IMR-90 (cell line): ENCODE measurements at regions not wholly inside any gene's neighbourhood (a gene's known extent, or its start where the extent isn't known, plus 50 kb on each side); places are given as distances from the start of the nearest gene placed in this dataset.
"Not testable (repeated sequence)": the region's sequence is repeated elsewhere in the genome, so short reads cannot be mapped to it uniquely, and the experiment has no call there.

ENCODE experiments used
- ATAC-seq: fragments of 200-7000 bp; cut with Tn5 transposase; 2 replicates; pipeline ENCODE4 v1.9.1; 2020; ENCODE audit warnings: low read depth, mild to moderate bottlenecking, moderate library complexity
- BruUV-seq: library from RNA; stranded (reverse); fragments of 400-500 nt; replicated peaks from 2 replicates; lab custom pipeline; 2021; lab: Mats Ljungman, UMichigan
- CTCF ChIA-PET: fragments of 300-600 bp; formaldehyde crosslinking; extraction: SDS; loops from one replicate; lab custom pipeline; 2021; ENCODE audit warnings: antibody characterized with exemption; lab: Yijun Ruan, JAX
- POLR2A ChIA-PET: fragments of 300-600 bp; sonication (Branson Sonifier 250); formaldehyde crosslinking; loops from one replicate; lab custom pipeline; 2022; ENCODE audit warnings: antibody characterized with exemption; ENCODE audit not compliant: unreplicated experiment; lab: Charles Lee
- DNase-seq: peaks from one replicate; pipeline ENCODE4 v3.0.0; 2013
- H2AFZ ChIP-seq: replicated peaks from 2 replicates; pipeline ENCODE3; 2013; ENCODE audit warnings: low read length, mild to moderate bottlenecking; ENCODE audit not compliant: poor library complexity
- H2AK5ac ChIP-seq: 2 replicates; pipeline ENCODE4 v1.6.1; 2013; ENCODE audit warnings: low read depth, low read length, inconsistent platforms
- H2AK9ac ChIP-seq: replicated peaks from 2 replicates; pipeline ENCODE3; 2013; ENCODE audit warnings: mild to moderate bottlenecking, low read depth, low read length, moderate library complexity; ENCODE audit not compliant: poor library complexity
- H2BK120ac ChIP-seq: 2 replicates; pipeline ENCODE4 v1.6.1; 2013; ENCODE audit warnings: low read depth, low read length, inconsistent platforms
- H2BK15ac ChIP-seq: 3 replicates; pipeline ENCODE4 v1.6.1; 2013; ENCODE audit warnings: low read depth, low read length, inconsistent platforms
- H2BK20ac ChIP-seq: 2 replicates; pipeline ENCODE4 v1.6.1; 2013; ENCODE audit warnings: low read depth, mild to moderate bottlenecking, inconsistent platforms, low read length, moderate library complexity
- H2BK5ac ChIP-seq: 2 replicates; pipeline ENCODE4 v1.6.1; 2013; ENCODE audit warnings: mild to moderate bottlenecking, low read depth, low read length, inconsistent platforms; ENCODE audit not compliant: poor library complexity, severe bottlenecking
- H3K14ac ChIP-seq: replicated peaks from 2 replicates; pipeline ENCODE4 v1.6.1; 2013; ENCODE audit warnings: low read depth, low read length, inconsistent platforms
- H3K18ac ChIP-seq: 2 replicates; pipeline ENCODE4 v1.6.1; 2013; ENCODE audit warnings: low read depth, low read length, control low read depth
- H3K23ac ChIP-seq: 2 replicates; pipeline ENCODE4 v1.6.1; 2013; ENCODE audit warnings: low read depth, low read length, inconsistent platforms
- H3K27ac ChIP-seq: 2 replicates; pipeline ENCODE4 v1.5.1; 2013; ENCODE audit warnings: mild to moderate bottlenecking, control low read depth, low read length; ENCODE audit not compliant: insufficient read depth
- H3K27me3 ChIP-seq: 2 replicates; pipeline ENCODE4 v1.6.1; 2013; ENCODE audit warnings: low read length; ENCODE audit not compliant: control insufficient read depth, insufficient read depth
- H3K36me3 ChIP-seq: 2 replicates; pipeline ENCODE4 v1.6.1; 2013; ENCODE audit warnings: low read length, mixed read lengths; ENCODE audit not compliant: control insufficient read depth, insufficient read depth
- H3K4ac ChIP-seq: 2 replicates; pipeline ENCODE4 v1.6.1; 2013; ENCODE audit warnings: low read depth, low read length, inconsistent platforms
- H3K4me1 ChIP-seq: 2 replicates; pipeline ENCODE4 v1.6.1; 2013; ENCODE audit warnings: low read length, mixed read lengths; ENCODE audit not compliant: control insufficient read depth, insufficient read depth
- H3K4me2 ChIP-seq: 2 replicates; pipeline ENCODE4 v1.6.1; 2013; ENCODE audit warnings: low read depth, mild to moderate bottlenecking, control low read depth, low read length, moderate library complexity
- H3K4me3 ChIP-seq: 2 replicates; pipeline ENCODE4 v1.5.1; 2013; ENCODE audit warnings: low read depth, mild to moderate bottlenecking, control low read depth, low read length, moderate library complexity; ENCODE audit not compliant: insufficient read depth
- H3K56ac ChIP-seq: 2 replicates; pipeline ENCODE4 v1.6.1; 2013; ENCODE audit warnings: low read length, inconsistent platforms; ENCODE audit not compliant: insufficient read depth; ENCODE audit errors: extremely low read depth
- H3K79me1 ChIP-seq, 2 experiments: 2 replicates each; pipeline ENCODE4 v1.6.1; 2013; ENCODE audit warnings: low read length in 2 of 2, inconsistent platforms in 1 of 2, low read depth in 1 of 2
- H3K9ac ChIP-seq: 2 replicates; pipeline ENCODE4 v1.6.1; 2013; ENCODE audit warnings: low read depth, low read length, control low read depth
- H3K9me1 ChIP-seq: 2 replicates; pipeline ENCODE4 v1.6.1; 2013; ENCODE audit warnings: low read length, inconsistent platforms; ENCODE audit not compliant: insufficient read depth
- H3K9me3 ChIP-seq: 2 replicates; pipeline ENCODE4 v1.6.1; 2013; ENCODE audit warnings: low read length; ENCODE audit not compliant: control insufficient read depth, insufficient read depth
- H4K20me1 ChIP-seq: 2 replicates; pipeline ENCODE4 v1.6.1; 2013; ENCODE audit warnings: low read length, inconsistent platforms; ENCODE audit not compliant: insufficient read depth
- H4K5ac ChIP-seq: 2 replicates; pipeline ENCODE4 v1.6.1; 2013; ENCODE audit warnings: mild to moderate bottlenecking, low read depth, low read length, control low read depth
- H4K8ac ChIP-seq, 2 experiments: 2 replicates each; pipeline ENCODE4 v1.6.1; 2013; ENCODE audit warnings: low read depth in 2 of 2, low read length in 2 of 2, control low read depth in 1 of 2, inconsistent platforms in 1 of 2
- H4K91ac ChIP-seq: 2 replicates; pipeline ENCODE4 v1.6.1; 2013; ENCODE audit warnings: low read depth, low read length, inconsistent platforms; ENCODE audit not compliant: insufficient read depth
- WGBS, 2 experiments: methylation state at CpG; one replicate each; pipeline versions ENCODE4 v1.1.5 to v1.1.7; 2013; ENCODE audit warnings: missing lambda C conversion rate in 2 of 2; ENCODE audit not compliant: insufficient read length in 1 of 2; ENCODE audit errors: extremely low coverage in 2 of 2; 5-methylcytosine and 5-hydroxymethylcytosine counted together
- dilution Hi-C: fragments of 300-500 bp; cut with HindIII; formaldehyde crosslinking; loops from one replicate; pipeline ENCODE4 v1.14.3; 2018; ENCODE audit warnings: low sequenced_read_pairs; ENCODE audit not compliant: unreplicated experiment
- in situ Hi-C: fragments of 300-500 bp; cut with MboI; formaldehyde crosslinking; loops from 3 replicates; pipeline ENCODE4 v1.14.3; 2019; ENCODE audit warnings: low sequenced_read_pairs, inconsistent platforms, mixed read lengths
- intact Hi-C: fragments of 100-400 bp; cut with micrococcal nuclease; formaldehyde crosslinking; loops from 2 replicates; pipeline ENCODE4 v1.10.0; 2022

- dilution Hi-C loops, H3K79me1 ChIP-seq, intact Hi-C loops, H4K5ac ChIP-seq, H2BK120ac ChIP-seq, POLR2A ChIA-PET, H3K27ac ChIP-seq, H3K9ac ChIP-seq, H2AK9ac ChIP-seq, H4K20me1 ChIP-seq, H3K18ac ChIP-seq, H3K9me1 ChIP-seq, H3K9me3 ChIP-seq, H3K27me3 ChIP-seq, H2BK5ac ChIP-seq, H3K4me1 ChIP-seq, H3K4me2 ChIP-seq, H4K8ac ChIP-seq, H2BK15ac ChIP-seq, H3K14ac ChIP-seq, H4K91ac ChIP-seq, H3K4me3 ChIP-seq, H3K23ac ChIP-seq, BruUV-seq, H3K56ac ChIP-seq, CTCF ChIA-PET, H3K36me3 ChIP-seq, ATAC-seq, H2AFZ ChIP-seq, H2BK20ac ChIP-seq, in situ Hi-C loops, DNase-seq, H2AK5ac ChIP-seq, H3K4ac ChIP-seq: not testable (repeated sequence)
- no CpG with 5 or more reads among the region's 2 CpGs for WGBS, 2 experiments
Measured at GRCh38 chr15:24435075-24435820, 240.3 kb upstream of the NPAP1 start.

- H3K56ac ChIP-seq, H3K9me3 ChIP-seq, H2BK20ac ChIP-seq, H3K27me3 ChIP-seq, H2BK120ac ChIP-seq, H3K4ac ChIP-seq, H3K36me3 ChIP-seq, CTCF ChIA-PET, H2AK5ac ChIP-seq, DNase-seq, H3K27ac ChIP-seq, H4K20me1 ChIP-seq, in situ Hi-C loops, H3K4me1 ChIP-seq, H3K23ac ChIP-seq, H3K9ac ChIP-seq, ATAC-seq, H4K91ac ChIP-seq, BruUV-seq, H3K14ac ChIP-seq, H3K79me1 ChIP-seq, intact Hi-C loops, H4K5ac ChIP-seq, H3K4me2 ChIP-seq, POLR2A ChIA-PET, H4K8ac ChIP-seq, H3K9me1 ChIP-seq, H2AFZ ChIP-seq, dilution Hi-C loops, H2BK15ac ChIP-seq, H2BK5ac ChIP-seq, H2AK9ac ChIP-seq, H3K4me3 ChIP-seq, H3K18ac ChIP-seq: not testable (repeated sequence)
- WGBS, 2 experiments, result no CpG with 5 or more reads among the region's 5 CpGs
Measured at GRCh38 chr15:24437270-24437669, 238.3 kb upstream of the NPAP1 start.
